Stimulated activated CD4-positive, alpha-beta T cell treated with anti-CD3 and anti-CD28 coated beads, Interleukin-4, amount 100 ng/mL, for 48 hours (primary cell): ENCODE measurements at regions not wholly inside any gene's neighbourhood (a gene's known extent, or its start where the extent isn't known, plus 50 kb on each side); places are given as distances from the start of the nearest gene placed in this dataset.
"Not testable (repeated sequence)": the region's sequence is repeated elsewhere in the genome, so short reads cannot be mapped to it uniquely, and the experiment has no call there.

ENCODE experiments used
- DNase-seq, 2 donors: peaks; one replicate each; pipeline ENCODE4 v3.0.0-alpha.2; 2020; ENCODE audit warnings: low read depth in 2 of 2

DNA sequence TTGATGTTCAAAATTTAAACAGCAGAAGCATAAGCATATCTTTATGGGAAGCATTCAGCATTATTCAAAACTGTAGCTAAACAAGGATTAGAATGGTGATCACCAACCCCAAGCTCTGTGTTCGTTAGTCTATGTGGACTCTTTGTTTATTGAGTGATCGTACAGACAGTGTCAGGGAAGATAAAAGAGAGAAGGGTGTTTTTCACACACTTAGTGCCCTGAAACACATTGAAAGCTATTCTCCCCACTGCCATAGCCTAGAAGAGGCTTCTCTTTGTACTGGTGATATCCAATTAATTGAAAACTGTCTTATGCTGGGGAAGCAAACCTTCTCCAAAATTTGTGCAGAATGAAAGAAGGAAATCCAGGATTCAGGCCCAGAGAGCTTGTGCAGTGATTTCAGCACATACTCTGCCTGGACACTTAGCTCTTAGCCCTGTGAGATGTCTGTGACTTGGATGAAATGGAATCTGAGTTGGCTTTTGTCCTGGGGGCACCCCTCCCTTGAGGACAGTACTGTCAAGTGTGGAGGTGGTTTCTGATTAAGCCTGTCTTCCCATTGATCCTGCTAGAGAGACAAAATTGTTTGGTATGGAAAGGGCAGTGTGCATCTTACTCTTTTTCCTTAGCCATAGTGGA is 125.7 kb upstream of the MTHFD1L start:
- DNase-seq: no peak

DNA sequence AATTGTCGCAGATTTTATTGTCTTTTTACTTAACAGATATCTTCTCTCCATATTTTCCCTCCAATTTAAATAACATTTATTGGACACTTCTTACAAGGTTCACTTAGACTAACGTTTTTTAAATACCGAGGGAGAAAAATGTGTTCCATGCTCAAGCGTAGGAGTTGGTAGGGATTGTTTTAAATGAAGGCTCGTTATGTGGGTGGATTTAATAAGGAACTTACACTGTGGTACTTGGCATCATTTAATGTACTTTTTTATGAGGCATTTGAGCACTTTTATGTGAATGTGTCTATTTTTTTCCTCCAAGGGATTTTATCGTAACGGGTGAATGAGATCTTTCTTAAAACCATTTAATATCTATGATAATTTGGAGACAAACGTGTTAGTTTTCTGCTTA is 125.0 kb upstream of the MTHFD1L start:
- DNase-seq: no peak

DNA sequence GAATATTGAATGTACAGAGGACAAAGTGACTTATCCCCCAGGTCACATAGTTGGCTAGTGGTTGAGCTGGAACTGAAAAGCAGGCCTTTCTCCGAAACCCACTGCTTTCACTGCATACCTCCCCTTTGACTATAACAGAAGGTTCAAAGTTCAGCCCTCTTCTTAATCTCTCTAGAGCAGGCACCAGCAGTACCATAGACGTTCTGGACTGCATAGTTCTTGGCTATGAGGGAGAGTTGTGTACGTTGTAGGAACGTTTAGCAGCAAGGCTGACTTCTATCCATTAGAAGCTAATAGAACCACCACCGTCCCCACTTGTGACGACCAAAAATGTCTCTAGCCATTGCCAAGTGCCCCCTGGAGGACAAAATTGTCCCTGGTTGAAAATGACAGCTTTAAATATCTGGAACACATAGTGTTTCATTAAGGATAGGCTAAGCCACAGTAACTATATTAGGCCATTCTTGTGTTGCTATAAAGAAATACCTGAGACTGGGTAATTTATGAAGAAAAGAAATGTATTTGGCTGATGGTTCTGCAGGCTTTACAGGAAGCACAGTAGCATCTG is 123.8 kb upstream of the MTHFD1L start:
- no peak for DNase-seq

DNA sequence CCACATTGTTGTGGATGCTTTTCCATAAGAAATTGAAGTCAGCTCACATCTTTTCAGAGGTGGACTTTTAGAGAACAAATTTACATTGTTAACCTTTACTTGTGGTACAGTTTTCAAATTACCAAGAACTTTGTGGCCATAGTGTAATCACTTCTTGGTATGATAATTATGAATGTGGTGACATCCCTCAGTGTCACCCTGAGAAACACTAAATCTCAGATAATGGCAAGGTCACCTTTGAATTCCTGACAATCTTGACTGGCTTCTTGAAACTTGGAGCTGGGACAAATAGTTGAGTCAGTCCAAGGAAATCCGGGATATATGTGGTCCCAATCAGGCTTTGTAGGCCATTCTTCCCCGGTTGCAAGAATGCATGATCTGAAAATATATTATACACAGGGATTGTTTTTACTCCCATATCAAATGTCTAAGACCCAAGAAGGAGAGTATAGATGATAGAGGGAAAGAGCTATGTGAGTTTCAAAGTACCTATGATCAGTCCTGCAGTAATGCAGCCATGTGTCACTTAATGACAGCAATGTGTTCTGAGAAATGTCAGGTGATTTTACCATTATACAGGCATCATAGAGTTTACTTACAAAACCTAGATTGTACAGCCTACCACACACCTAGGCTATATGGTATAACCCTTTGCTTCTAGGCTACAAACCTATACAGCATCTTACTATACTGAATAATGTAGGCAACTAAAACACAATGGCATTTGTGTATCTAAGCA is 120.8 kb upstream of the MTHFD1L start:
- DNase-seq: no peak

DNA sequence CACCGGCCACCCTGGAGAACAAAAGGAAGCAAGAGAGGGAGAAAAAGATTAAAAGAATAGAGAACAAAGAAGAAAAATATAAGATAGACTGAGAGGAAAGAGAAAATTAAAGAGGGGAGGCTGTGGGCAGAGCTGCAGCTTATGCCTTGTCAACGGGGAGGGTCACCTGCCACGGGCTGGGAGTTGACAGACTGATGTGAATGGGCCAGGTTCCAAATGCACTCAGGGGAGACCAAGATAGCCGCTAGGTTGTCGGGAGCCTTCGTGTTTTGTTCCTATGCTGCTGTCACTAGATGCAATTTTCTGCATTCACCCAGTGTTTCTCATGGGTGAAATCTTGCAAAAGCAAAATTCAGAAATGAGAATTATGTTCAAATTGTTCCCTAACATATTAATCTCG is 119.6 kb upstream of the MTHFD1L start:
- DNase-seq: no peak

DNA sequence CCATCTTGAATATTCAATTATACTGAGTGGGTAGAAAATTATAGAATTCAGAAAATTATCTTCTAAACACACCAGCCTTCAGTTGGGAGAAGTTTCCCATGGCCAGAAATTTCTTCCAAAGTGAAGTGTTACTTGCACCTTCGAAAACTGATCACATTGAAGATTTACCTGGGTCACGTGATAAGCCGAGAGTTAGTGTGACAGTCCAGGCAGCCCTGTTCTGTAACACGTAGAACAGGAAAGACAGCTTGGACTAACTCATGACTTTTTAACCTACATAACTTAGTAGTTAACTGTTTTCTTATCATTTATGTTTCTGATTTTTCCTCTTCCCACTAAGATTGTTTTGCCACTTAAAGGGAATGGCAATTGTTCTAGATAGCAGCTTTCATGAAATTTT is 118.3 kb upstream of the MTHFD1L start:
- no peak for DNase-seq

DNA sequence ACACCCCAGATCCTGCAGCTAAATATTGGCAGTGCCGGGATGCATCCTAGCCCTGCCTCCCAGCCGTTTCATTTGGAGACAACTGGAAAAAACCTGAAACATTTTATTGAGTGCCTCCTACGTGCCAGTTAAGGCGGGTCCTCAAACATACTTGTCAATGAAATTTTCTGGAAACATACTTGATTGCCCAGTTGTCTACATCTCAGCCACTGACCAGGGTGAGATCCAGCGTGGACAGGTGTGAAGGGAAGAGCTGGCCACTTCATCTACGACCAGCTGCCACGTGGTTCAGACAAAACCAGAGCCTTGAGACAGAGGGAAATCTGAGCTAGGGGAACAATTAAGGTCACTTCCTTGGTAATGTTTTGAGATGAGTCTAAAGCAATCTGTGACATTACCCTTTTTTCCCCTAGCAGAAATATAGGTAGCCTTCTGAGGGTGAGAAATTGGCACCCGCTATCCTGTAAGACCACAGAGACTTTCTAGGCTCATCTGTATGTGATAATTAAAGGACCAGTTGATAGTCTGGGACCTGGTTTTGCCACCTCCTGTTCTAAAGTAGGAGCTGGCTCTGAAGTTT is 116.3 kb upstream of the MTHFD1L start:
- DNase-seq: no peak

DNA sequence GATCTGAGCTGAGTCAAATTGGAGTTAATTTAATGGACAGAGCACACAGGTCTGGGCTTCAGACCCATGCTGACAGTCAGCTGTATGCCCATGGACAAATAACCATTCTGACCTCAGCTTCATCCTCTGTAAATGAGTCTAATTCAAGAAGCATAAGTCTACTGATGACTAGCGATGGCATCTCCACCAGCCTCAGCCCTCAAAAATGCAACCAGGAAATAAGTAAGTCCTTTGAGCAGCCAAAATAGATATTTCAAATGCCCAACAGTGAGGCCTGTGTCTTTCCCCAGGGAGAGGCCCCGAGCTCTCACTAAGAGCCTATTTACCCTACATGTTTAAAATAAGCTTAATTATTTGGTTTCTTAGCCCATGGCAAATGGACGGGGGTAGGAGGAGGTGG is 114.2 kb upstream of the MTHFD1L start:
- DNase-seq: no peak

DNA sequence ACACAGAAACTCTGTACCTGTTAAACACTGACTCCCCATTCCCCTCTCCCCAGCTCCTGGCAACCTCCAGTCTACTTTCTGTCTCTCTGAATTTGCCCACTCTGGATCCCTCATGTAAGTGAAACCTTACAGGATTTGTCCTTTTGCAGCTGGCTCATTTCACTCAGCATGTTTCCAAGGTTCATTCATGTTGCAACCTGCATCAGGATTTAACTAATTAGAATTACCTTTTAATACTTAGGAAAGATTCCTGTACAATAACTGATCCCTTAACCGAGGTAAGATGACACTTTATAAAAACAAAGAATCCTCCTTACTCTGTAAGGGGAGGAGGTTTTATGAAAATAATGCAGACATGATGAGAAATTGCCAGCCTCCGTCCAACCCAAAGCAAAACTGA is 113.1 kb upstream of the MTHFD1L start:
- DNase-seq: no peak

DNA sequence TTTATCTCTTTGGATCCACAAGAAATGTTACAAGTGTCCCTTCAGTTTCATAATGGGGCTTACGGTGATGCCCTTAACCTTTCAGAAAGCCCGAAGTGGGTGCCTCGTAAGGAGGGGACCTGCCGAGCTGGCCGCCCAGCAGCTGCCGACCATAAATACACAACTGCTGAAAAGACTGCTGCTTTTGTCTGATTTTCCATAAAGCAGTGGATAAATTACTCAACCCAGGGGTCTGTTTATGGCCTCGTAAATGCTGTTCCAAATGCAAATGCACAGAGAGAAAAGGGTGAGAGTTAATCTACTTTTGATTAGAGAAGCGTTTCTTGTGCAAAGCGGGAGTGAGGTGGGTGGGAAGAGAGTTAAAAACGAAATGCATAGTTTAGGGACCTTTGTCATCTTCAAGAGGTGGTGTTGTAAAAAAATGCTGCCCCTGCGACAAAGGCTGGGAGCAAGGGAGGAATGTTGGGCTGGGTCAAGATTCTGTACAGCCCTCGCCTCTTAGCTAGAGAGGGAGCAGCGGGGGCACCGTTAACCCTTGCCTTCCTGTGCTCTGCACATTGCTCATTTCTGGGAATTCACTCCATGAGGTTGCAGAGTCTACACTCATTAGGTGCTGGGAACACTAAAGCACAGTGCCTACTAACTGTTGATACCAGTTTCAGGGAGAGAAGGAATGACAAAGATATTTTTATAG is 112.0 kb upstream of the MTHFD1L start:
- no peak for DNase-seq

DNA sequence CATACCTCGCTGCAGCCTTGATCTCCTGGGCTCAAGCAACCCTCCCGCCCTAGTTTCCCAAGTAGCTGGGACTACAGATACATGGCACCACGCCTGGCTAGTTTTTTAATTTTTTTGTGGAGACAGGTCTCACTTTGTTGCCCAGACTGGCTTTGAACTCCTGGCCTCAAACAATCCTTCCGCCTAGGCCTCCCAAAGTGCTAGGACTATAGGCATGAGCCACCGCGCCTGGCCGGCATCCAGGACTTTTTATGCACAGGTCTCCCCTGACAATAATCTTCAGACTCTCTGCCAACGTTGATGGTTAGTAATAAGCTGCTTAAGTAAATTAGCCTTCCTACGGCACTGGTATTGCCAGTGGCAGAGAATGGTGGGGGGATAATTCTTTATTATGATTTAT is 110.5 kb upstream of the MTHFD1L start:
- no peak for DNase-seq

DNA sequence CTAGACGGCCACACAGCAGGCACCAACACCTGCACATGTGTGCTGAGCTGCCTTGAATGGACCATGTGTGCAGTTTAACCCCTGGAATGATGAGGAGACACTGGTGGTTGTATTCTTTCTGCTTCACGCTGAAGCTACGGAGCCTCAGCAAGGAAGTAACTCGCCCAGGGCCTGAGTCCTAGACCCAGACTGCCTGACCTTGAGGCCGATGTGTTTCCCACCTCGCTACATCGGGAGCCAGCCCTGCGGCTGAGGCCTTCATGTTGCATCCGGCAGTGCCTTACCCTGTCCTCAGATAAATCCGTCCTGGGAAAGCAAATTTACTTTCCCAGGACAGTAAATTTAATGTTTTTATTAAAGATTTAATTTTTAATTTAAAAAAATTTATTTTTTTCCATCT is 110.0 kb upstream of the MTHFD1L start:
- no peak for DNase-seq

DNA sequence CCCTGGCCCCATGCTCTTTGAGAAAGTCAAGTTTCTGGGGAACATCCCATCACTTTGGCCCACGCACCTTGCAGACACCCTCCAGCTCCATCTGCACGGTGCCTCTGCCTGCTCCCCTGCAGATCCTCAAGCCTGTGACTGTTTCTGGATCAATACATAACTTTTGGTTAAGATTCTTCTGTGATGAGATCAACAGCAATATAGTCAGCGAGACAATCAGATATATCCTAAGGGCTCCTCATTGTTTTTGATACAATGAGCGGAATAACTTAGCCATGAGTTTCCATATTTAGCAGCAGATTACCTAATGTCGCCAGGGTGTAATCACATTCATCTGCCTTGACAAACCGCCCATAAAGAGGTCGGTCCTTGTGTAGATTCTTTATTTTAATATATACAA is 109.3 kb upstream of the MTHFD1L start:
- DNase-seq: no peak

DNA sequence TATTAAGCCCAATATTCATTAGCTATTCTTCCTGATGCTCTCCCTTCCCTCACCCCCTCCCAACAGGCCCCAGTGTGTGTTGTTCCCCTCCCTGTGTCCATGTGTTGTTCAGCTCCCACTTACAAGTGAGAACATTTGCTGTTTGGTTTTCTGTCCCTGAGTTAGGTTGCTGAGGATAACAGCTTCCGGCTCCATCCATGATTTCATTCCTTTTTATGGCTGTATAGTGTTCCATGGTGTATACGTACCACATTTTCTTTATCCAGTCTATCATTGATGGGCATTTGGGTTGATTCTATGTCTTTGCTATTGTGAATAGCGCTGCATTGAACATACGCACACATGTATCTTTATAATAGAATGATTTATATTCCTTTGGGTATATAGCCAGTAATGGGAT is 107.7 kb upstream of the MTHFD1L start:
- not testable (repeated sequence) for DNase-seq

DNA sequence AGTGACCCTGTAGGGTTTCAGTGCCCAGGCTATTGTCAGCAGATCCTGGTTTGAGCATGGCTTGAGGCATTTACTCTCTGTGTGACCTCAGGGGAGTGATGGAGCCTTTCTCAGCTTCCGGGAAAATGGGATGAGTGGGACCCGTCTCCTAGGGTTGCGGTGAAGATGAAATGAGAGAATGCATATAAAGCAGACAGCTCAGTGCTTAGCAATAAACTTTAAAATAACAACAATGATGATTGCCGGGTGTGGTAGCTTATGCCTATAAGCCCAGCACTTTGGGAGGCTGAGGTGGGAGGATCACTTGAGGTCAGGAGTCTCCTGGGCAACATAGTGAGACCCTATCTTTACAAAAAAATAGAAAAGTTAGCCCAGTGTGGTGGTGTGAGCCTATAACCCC is 106.0 kb upstream of the MTHFD1L start:
- no peak for DNase-seq

DNA sequence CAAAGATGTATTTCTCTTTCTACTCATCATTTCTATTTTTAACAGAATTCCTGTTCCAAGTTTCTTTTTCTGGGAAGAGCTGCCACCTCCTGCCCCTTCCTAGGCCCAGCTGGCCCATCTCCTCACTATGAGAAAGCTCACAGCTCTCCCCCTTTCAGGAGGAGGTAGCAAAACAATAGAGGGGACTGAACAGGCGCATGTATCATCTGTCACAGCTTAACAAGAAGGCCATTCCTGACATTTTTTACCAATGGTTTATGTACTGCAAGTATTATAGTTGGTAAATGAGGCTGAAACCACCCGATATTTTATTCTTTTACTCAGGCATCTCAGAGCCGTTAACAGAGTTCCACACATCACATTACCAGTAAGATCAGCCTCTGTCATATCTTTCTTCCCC is 103.7 kb upstream of the MTHFD1L start:
- DNase-seq: no peak

DNA sequence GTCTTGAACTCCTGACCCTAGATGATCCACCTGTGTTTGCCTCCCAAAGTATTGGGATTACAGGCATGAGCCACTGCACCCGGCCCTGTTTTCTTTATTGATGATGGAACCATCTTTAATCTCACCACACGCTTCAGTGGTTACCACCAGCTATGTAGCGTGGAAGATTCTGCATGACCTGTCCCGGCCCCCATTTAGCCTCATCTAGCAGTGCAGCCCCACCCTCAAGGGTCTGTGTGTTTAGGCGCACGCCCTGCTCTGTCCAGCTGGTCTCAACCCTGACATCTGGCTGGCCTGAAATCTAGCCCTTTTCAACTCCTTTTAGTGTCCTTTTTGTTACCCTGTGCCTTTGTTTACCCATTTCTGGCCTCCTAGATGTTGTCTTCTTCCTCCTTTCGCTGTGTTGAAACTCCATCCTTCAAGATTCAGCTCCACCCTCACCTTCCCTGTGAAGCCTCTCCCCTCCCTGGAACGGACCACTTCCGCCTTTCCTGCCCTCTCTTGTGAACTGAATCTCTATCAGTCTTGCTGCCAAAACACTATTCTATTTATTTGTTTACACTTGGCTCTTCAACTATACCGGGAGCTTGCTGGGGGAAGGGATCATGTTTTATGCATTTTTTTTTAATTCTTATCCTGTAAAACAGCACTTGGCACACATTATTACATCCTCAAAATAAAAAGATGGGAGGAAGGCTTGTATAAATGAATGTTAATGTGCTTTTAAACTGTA is 101.0 kb upstream of the MTHFD1L start:
- DNase-seq: no peak

DNA sequence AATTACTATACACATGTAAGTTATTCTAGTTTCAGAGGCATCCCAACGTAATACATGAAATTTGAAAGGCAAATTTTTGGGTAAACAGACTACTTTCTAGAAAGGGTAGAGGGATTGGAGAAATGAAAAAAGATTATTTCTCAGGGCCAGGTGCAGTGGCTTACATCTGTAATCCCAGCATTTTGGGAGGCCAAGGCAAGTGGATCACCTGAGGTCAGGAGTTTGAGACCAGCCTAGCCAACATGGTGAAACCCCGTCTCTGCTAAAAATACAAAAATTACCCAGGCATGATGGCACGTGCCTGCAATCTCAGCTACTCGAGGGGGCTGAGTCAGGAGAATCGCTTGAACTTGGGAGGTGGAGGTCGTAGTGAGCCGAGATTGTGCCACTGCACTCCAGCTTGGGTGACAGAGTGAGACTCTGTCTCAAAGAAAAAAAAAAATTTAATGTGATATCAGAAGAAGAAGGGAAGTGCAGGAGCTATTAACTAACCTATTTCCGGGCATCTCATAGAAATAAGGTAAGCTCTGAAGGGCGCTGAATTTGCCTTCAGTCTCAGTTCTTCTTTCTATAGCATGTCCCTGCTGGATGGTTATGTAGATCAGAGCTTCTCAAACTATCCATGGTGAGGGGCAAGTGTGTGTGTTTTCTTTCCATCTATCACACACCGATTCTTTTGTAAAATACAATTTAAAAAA is 100.3 kb upstream of the MTHFD1L start:
- no peak for DNase-seq

DNA sequence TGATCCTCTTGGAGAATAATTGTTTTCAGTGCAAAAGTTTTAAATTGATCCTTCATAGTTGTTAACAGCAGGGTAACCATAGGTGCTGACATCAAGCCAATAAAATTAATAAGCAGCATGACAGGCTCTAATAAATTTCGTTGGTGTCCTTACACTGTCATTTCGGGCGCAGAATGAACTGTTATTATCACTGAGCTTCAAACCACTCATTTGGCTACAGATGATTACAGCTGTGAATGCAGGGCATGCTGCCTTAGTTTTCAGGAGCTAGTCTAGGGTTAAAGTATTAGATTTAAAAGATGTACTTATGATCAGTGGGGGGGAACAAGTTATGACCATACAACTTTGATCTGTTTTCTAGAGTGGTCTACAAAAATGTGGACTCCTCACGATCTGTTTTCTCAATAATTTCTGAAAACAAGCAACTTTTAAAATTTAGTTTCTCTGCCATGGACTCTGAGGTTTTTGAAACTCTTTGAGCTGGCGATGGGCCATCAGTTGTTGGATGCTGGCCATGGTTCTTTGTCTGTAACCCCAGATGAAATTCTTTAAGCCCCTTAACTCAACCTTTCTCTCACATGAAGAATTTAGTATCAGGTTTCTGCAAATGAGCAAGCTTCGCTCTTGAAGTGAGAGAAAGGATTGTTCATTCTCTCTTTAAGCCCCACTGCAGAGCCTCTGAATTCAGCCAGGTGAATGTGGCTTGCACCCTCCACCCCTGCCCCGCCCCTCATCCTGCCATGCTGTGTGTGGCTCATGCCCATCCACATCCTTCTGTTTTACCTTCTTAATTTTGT is 99.1 kb upstream of the MTHFD1L start:
- no peak for DNase-seq

DNA sequence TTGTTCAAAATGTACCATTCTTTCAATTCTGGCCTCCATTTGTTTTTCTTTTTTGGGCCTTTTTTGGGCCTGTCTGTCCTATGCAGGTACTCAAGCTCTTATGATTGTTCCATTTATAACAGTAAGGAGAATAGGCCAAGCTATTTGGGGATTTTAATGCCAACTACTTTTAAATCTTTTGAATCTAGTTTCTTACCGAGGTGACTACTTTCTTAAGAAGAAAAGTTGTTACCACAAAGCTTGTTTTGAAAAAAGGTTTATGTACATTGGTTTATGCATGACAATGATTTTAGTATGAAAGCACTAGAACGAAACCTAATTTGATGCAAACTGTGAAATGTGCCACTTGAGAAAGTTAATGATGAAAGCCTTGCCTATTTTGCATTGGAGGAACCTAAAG is 98.3 kb upstream of the MTHFD1L start:
- DNase-seq: no peak
